SK-N-SH treated with all-trans-retinoic acid at 6 μM for 48 hours (cell line): ENCODE measurements at regions not wholly inside any gene's neighbourhood (a gene's known extent, or its start where the extent isn't known, plus 50 kb on each side); places are given as distances from the start of the nearest gene placed in this dataset.

Source experiments
- ATAC-seq: fragments of 200-7000 bp; cut with Tn5 transposase; 3 replicates; pipeline ENCODE4 v1.9.1; 2020; ENCODE audit warnings: mild to moderate bottlenecking, moderate library complexity
- ARNTL ChIP-seq: fragments of 450-650 bp; formaldehyde crosslinking; IDR thresholded peaks from 2 replicates; pipeline ENCODE4 v1.5.0; 2020; ENCODE audit warnings: low read depth, mild to moderate bottlenecking, moderate library complexity, borderline replicate concordance
- BACH2 ChIP-seq: fragments of 250-450 bp; sonication (Bioruptor Pico); IDR thresholded peaks from 2 replicates; pipeline ENCODE4 v1.9.0; 2021; ENCODE audit warnings: mild to moderate bottlenecking, borderline replicate concordance
- CREB5 ChIP-seq: fragments of 250-450 bp; sonication (Bioruptor Pico); IDR thresholded peaks from 2 replicates; pipeline ENCODE4 v1.5.1; 2020; ENCODE audit warnings: low read depth, mild to moderate bottlenecking, moderate library complexity
- CSDC2 ChIP-seq: fragments of 250-450 bp; sonication (Bioruptor Pico); IDR thresholded peaks from 2 replicates; pipeline ENCODE4 v1.5.0; 2020; ENCODE audit warnings: mild to moderate bottlenecking, moderate library complexity
- CSRNP3 ChIP-seq: fragments of 250-450 bp; sonication (Bioruptor Pico); IDR thresholded peaks from 2 replicates; pipeline ENCODE4 v1.5.1; 2021; ENCODE audit warnings: mild to moderate bottlenecking, moderate library complexity
- ESRRG ChIP-seq: fragments of 250-450 bp; sonication (Bioruptor Pico); IDR thresholded peaks from 2 replicates; pipeline ENCODE4 v1.6.1; 2021; ENCODE audit warnings: mild to moderate bottlenecking
- ISL1 ChIP-seq: fragments of 250-450 bp; sonication (Bioruptor Pico); IDR thresholded peaks from 2 replicates; pipeline ENCODE4 v2.1.2; 2022; ENCODE audit warnings: mild to moderate bottlenecking, moderate library complexity
- OSR1 ChIP-seq: fragments of 250-450 bp; sonication (Bioruptor Pico); IDR thresholded peaks from 2 replicates; pipeline ENCODE4 v1.8.0; 2022; ENCODE audit warnings: moderate library complexity, mild to moderate bottlenecking, inconsistent platforms
- PATZ1 ChIP-seq: fragments of 250-450 bp; sonication (Bioruptor Pico); IDR thresholded peaks from 2 replicates; pipeline ENCODE4 v1.8.0; 2020; ENCODE audit warnings: mild to moderate bottlenecking, moderate library complexity, borderline replicate concordance
- POU6F1 ChIP-seq: fragments of 250-450 bp; sonication (Bioruptor Pico); IDR thresholded peaks from 2 replicates; pipeline ENCODE4 v1.8.0; 2021; ENCODE audit warnings: low read depth, mild to moderate bottlenecking, moderate library complexity, borderline replicate concordance
- PPARA ChIP-seq: fragments of 250-450 bp; sonication (Bioruptor Pico); IDR thresholded peaks from 2 replicates; pipeline ENCODE4 v1.5.0; 2020; ENCODE audit warnings: mild to moderate bottlenecking, borderline replicate concordance
- RARB ChIP-seq: fragments of 250-450 bp; sonication (Bioruptor Pico); IDR thresholded peaks from 2 replicates; pipeline ENCODE4 v1.8.0; 2021; ENCODE audit warnings: mild to moderate bottlenecking, moderate library complexity
- TCF4 ChIP-seq: fragments of 250-450 bp; sonication (Bioruptor Pico); IDR thresholded peaks from 2 replicates; pipeline ENCODE4 v1.8.0; 2021; ENCODE audit warnings: mild to moderate bottlenecking, moderate library complexity, borderline replicate concordance
- ZC3H10 ChIP-seq: fragments of 250-450 bp; sonication (Bioruptor Pico); IDR thresholded peaks from 2 replicates; pipeline ENCODE4 v1.5.1; 2021; ENCODE audit warnings: mild to moderate bottlenecking, moderate library complexity
- ZFP3 ChIP-seq: fragments of 250-450 bp; sonication (Bioruptor Pico); IDR thresholded peaks from 2 replicates; pipeline ENCODE4 v1.5.0; 2020; ENCODE audit warnings: mild to moderate bottlenecking, moderate library complexity
- ZNF565 ChIP-seq: fragments of 450-650 bp; formaldehyde crosslinking; conservative IDR thresholded peaks from 2 replicates; pipeline ENCODE4 v1.5.0; 2020; ENCODE audit warnings: low read depth, mild to moderate bottlenecking, moderate library complexity
- ZNF70 ChIP-seq: fragments of 450-650 bp; formaldehyde crosslinking; IDR thresholded peaks from 2 replicates; pipeline ENCODE4 v1.5.0; 2020; ENCODE audit warnings: mild to moderate bottlenecking, moderate library complexity
- ZNF8 ChIP-seq: fragments of 450-650 bp; formaldehyde crosslinking; IDR thresholded peaks from 2 replicates; pipeline ENCODE4 v1.5.0; 2020; ENCODE audit warnings: mild to moderate bottlenecking, moderate library complexity

- peak; percentile 89 for ATAC-seq
- no peak for TF ChIP-seq ESRRG (CRISPR knock-in tag)
- no peak for TF ChIP-seq TCF4 (CRISPR knock-in tag)
- no peak for TF ChIP-seq BACH2 (CRISPR knock-in tag)
- no peak for TF ChIP-seq RARB (CRISPR knock-in tag)
- no peak for TF ChIP-seq ZNF8
- TF ChIP-seq ARNTL = no peak
- TF ChIP-seq ZNF565 (CRISPR knock-in tag) = no peak
- TF ChIP-seq POU6F1 (CRISPR knock-in tag) = no peak
- TF ChIP-seq ISL1 (CRISPR knock-in tag) = no peak
- TF ChIP-seq PPARA (CRISPR knock-in tag) = no peak
- TF ChIP-seq CREB5 (CRISPR knock-in tag) = no peak
- TF ChIP-seq CSDC2 (CRISPR knock-in tag) = no peak
- no peak for TF ChIP-seq ZNF70 (CRISPR knock-in tag)
- no peak for TF ChIP-seq CSRNP3 (CRISPR knock-in tag)
- TF ChIP-seq ZC3H10 (CRISPR knock-in tag) = no peak
- no peak for TF ChIP-seq ZFP3 (CRISPR knock-in tag)
Observed at GRCh38 chr1:114032271-114033215, 53.3 kb downstream of the OLFML3 start.

- TF ChIP-seq ZNF8 = no peak
- no peak for TF ChIP-seq ZFP3 (CRISPR knock-in tag)
- no peak for TF ChIP-seq CSDC2 (CRISPR knock-in tag)
- no peak for TF ChIP-seq CREB5 (CRISPR knock-in tag)
- TF ChIP-seq ZNF70 (CRISPR knock-in tag) = no peak
- no peak for TF ChIP-seq ISL1 (CRISPR knock-in tag)
- TF ChIP-seq ZNF565 (CRISPR knock-in tag) = no peak
- no peak for TF ChIP-seq TCF4 (CRISPR knock-in tag)
- no peak for TF ChIP-seq ZC3H10 (CRISPR knock-in tag)
- no peak for TF ChIP-seq ESRRG (CRISPR knock-in tag)
- no peak for TF ChIP-seq CSRNP3 (CRISPR knock-in tag)
- peak; percentile 87 for ATAC-seq
Observed at GRCh38 chr1:114033216-114033706, 54.0 kb downstream of the OLFML3 start.

GRCh38 chr1:114033961-114034360, 54.7 kb downstream of the OLFML3 start:
- no peak for ATAC-seq
- TF ChIP-seq PATZ1 (CRISPR knock-in tag) = no peak
- no peak for TF ChIP-seq CSRNP3 (CRISPR knock-in tag)
- TF ChIP-seq OSR1 = no peak
- TF ChIP-seq CSDC2 (CRISPR knock-in tag) = no peak
- TF ChIP-seq BACH2 (CRISPR knock-in tag) = no peak
